Cardiac fibroblast (primary cell): ENCODE measurements at regions not wholly inside any gene's neighbourhood (a gene's known extent, or its start where the extent isn't known, plus 50 kb on each side); places are given as distances from the start of the nearest gene placed in this dataset.

ENCODE experiments used
- DNase-seq, 2 donors: peaks; one replicate each; pipeline versions ENCODE4 v3.0.0 to v3.0.0-alpha.2; 2010; ENCODE audit warnings: low read depth in 2 of 2
- H3K4me3 ChIP-seq, 2 donors: replicated peaks in 1 of 2; 1 replicate in 1 of 2; 2 replicates in 1 of 2; pipeline ENCODE4 v1.5.1; 2011; ENCODE audit warnings: low read depth in 2 of 2, low read length in 2 of 2, mild to moderate bottlenecking in 2 of 2, moderate library complexity in 1 of 2
- CTCF ChIP-seq: IDR thresholded peaks from one replicate; pipeline ENCODE4 v1.5.1; 2011; ENCODE audit warnings: low read depth, mild to moderate bottlenecking, low read length, inconsistent platforms

GRCh38 chr6:9398767-9399373 is 963.5 kb upstream of the SLC35B3 start:
- peak; percentile 4 to 34 for DNase-seq
- peak overlapping the region; percentile 4 to 18 for H3K4me3 ChIP-seq
- no peak for TF ChIP-seq CTCF

GRCh38 chr6:9398071-9398766 is 962.9 kb upstream of the SLC35B3 start:
- DNase-seq = peak in 1 of 2 donors; percentile 14
- no peak for TF ChIP-seq CTCF
- no peak overlapping the region for H3K4me3 ChIP-seq

GRCh38 chr6:9388596-9388995 is 953.3 kb upstream of the SLC35B3 start:
- no peak for DNase-seq
- TF ChIP-seq CTCF = no peak
- H3K4me3 ChIP-seq = no peak overlapping the region

GRCh38 chr6:9380568-9380967 is 945.2 kb upstream of the SLC35B3 start:
- TF ChIP-seq CTCF = no peak
- H3K4me3 ChIP-seq = no peak overlapping the region
- no peak for DNase-seq

GRCh38 chr6:9373308-9373707 is 938.0 kb upstream of the SLC35B3 start:
- H3K4me3 ChIP-seq = no peak overlapping the region
- no peak for TF ChIP-seq CTCF
- DNase-seq = no peak

GRCh38 chr6:9370480-9370879 is 935.1 kb upstream of the SLC35B3 start:
- no peak for DNase-seq
- no peak overlapping the region for H3K4me3 ChIP-seq
- no peak for TF ChIP-seq CTCF
